ENCODE measurements at regions not wholly inside any gene's neighbourhood (a gene's known extent, or its start where the extent isn't known, plus 50 kb on each side); places are given as distances from the start of the nearest gene placed in this dataset.

DNA sequence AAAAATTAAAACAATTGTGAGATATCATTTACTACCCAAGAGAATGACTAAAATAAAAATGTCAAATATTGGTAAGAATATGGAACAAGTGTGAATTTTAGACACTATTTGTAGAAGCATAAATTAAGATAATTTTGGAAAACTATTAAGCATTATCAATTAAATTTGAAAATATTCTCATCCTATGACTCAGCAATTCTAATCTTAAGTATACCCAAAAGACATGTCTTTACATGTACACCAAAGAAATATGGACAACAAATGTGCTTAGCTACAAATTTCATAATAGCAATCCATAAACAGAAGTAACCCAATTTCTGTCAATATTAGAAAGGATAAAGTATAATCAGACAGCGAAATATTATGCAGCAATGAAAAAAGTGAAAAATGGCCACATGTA, 1032.2 kb upstream of the SEMA6D start:
- no peak for DNase-seq (ENCODE audit: low read depth in 4 of 4, low spot score in 1 of 4)

DNA sequence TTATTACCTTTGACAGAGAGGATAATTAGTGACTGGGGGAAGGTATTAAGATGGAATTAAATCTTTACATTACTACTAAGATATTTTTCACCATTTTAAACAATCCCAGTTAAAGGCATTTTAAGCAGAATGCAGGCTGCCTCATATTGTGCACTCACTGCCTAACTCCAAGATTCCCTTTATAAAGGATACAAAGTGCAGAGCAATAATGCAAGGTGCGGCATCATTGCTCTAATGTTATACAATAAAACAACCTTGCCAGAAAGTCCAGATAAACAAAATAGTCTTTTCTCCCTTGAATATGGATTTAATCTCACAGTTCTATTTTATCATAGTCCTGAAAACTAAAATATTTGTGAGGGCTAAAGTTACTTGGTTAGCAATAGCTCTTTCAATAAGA, 1031.6 kb upstream of the SEMA6D start:
- no peak for DNase-seq (ENCODE audit: low read depth in 4 of 4, low spot score in 1 of 4)

DNA sequence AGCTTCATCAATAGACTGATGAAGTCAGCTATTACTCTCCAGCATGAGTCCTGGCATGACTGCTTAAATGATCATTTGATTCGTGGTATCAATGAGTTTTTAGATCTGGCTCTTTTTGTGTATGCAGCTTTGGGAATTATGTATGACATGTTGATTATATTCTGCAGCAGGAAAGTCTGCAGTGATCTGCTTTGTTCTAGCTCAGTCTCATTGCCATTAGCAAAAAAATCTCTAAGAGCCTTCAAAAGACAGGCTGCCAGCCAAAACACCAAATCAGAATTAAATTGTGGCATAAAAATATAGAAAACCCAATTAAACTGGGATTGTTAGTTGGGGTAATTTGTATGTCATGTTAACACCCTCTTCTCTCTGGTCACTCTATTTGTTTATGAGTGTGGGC, 1021.0 kb upstream of the SEMA6D start:
- no peak for DNase-seq (ENCODE audit: low read depth in 4 of 4, low spot score in 1 of 4)

DNA sequence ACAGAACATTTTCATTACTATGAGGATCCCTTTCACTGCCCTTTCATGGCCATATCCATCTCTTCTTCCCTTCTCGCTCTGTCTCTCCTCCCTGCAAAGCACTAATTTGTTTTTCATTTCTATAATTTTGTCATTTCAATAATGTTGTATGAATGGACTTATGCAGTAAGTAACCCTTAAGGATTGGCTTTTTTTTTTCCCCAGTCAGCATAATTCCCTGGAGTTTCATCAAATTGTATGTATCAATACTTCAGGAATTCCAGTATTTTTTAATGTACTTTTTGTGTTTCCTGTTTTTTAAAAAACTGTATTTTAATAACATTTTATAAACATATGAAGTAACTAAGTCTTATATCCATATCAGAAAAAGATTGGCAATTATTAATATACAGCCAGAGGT, 1016.0 kb upstream of the SEMA6D start:
- no peak for DNase-seq (ENCODE audit: low read depth in 4 of 4, low spot score in 1 of 4)

DNA sequence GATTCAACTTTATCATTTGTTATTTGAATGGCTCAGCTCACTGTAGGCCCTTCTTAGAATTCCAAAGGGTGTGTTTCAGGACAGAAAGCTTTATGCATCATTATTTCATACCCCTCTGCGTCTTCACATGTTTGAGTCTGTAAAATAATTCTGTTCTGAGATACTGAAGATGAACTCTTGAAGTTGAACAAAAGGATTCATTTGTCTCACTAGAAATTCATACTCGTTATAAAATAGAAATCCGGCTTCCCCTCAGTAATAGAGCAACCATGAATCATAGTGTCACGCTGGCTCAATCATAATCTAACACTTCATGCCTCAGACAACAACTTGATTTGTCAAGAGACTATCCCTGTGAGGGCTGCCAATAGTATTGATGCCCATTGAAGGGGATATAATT, 1015.4 kb upstream of the SEMA6D start:
- DNase-seq (ENCODE audit: low read depth in 4 of 4, low spot score in 1 of 4): no peak

DNA sequence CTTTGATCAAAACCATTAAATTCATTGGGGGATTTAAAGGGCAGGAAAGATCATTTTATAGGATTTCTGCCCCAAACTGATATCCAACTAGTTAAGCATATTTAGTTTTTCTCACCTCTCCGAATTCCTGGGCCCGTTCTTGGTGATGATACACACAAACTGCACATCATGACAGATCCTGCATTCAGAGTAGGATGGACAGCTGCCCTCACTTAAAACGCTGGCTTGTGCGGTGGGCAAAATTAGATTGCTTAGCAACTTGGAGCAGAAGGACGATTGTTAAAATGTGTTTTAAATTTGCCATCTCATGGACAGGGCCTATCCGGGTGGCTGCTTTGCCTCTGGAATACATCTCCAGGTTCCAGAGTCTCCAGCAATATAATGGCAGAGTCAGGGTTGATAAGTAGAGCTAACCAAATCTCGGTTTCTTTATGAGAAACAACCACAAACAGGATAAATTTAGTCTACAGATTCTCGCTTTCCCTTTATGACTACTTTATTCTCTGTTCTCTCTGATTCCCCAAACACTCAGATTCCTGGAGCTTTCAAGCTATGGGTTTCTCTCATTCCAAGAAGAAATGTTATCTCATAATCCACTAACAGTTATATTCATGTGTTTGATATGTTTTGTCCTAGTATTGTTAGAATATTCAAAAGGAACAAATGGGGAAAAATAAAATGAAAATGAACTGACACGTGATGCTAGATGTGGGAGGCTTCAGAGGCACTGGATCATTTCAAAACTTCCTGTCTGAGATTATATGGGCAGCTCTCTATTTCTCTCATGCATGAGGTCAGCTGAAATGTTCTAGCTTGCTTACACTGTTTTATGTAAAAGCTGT, 1014.1 kb upstream of the SEMA6D start:
- no peak for DNase-seq (ENCODE audit: low read depth in 4 of 4, low spot score in 1 of 4)

DNA sequence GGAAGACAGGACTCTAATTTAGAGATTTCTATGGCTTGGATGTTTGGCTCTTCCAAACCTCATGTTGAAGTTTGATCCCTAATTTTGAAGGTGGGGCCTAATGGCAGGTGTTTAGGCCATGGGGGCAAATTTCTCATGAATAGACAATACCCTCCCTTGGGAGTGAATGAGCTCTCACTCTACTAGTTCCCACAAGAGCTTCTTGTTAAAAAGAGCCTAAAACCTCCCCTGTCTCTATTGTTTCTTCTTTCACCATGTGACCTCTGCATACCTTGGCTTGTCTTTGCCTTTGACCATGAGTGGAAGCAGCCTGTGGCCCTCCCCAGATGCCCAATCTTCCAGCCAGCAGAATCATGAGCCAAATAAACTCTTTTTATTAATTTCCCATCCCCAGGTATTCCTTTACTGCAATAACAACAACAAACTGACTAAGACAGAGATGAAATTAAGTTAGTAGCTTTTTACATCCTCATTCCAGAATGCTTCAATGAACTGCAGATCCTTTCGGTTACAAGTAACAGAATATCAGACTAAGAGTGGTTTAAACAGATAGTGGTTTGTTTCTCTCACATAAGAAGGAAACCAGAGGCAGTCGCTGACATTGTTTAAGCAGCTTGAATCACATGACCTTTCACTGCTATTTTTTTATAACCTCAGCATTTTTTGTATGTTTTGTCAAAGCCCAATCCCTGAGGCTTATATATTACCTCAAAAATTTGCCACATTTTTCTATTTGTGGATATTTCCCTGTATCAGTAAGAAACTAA, 1013.3 kb upstream of the SEMA6D start:
- DNase-seq (ENCODE audit: low read depth in 4 of 4, low spot score in 1 of 4): no peak

DNA sequence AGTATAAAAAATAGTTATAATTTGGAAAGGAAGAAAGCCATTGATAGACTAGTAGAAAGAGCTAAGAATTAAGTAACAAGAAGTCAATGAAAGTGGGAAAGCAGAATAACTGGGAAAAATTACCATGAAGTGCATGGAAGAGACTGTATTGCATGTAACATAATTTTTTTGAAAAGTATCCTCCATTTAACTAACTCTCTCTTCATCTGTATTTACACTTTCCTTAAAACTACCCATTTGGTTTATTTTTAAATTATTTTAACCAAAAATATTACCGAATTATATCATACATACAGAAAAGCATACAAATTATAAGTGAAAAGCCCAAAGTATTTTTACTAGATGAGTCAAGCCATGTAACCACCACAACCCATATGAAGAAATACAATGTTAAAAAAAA, 1009.9 kb upstream of the SEMA6D start:
- DNase-seq (ENCODE audit: low read depth in 4 of 4, low spot score in 1 of 4): no peak

DNA sequence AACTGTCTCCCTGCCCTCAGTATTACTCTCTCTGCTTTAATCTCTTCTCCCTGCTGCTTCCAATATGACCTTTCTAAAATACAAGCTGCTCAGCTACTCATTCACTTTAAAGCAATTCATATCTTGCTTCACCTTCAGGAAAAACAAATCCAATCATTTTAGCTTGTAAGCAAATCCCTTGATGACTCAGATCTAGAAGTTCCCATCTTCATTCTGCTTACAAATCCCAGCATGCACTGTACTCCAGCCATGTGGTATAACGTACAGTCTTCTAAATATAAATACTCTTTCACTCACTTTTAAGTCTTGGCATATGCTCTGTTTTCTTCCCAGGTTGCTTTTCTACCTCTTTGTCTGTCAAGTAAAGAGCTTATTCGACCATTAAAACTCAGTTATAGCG, 1009.1 kb upstream of the SEMA6D start:
- DNase-seq (ENCODE audit: low read depth in 4 of 4, low spot score in 1 of 4): no peak

DNA sequence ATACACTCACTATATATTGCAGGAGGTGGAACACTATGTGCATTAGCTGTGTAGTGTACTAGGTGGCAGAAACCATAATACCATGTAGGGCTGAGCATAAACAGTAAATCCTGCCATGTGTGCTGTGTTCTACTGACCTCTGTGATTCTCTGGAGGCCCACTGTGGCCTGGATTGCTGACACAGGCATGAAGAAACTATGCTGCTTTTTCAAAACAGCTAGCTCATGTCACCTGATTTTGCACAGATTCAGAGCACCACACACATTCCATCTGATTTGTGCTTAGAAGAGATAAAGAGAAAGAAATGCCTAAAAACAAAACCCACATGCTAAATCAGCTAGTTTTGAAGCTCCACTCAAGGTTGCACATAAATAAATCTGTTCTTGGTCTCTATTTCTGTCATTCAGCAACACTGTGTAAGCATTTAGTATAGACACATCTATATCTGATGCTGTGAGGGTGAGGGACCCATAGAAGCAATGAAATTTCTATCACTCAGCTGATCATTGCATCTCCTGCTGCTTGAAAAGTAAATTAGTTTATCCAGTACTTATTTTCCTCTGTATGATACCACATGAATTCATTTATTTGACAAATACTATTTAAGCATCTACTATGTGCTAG, 1007.7 kb upstream of the SEMA6D start:
- DNase-seq (ENCODE audit: low read depth in 4 of 4, low spot score in 1 of 4): no peak

DNA sequence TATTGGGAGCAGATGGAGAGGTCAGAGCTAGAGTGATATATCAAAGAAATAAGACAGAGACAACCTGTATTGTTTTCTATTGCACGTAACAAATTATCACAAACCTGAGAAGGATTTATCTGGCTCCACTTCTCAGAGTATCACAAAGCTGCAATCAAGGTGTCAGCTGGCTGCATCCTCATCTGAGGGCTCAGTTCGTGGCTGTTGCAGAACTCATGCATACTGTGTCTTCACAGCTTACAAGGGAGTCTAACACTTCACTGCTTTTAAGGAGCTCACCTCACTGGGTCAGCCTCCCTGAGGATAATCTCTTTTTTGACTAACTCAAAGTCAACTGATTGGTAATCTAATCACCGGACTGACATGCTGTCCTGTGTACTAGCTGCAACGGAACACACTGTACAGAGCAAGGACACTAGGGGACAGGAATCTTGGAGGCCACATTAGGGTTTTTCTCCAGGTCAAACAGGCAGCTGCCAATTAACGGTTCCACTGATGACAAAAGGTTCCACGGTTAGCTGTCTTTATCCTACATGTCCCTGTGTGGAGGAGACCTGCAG, 1006.8 kb upstream of the SEMA6D start:
- DNase-seq (ENCODE audit: low read depth in 4 of 4, low spot score in 1 of 4): no peak

DNA sequence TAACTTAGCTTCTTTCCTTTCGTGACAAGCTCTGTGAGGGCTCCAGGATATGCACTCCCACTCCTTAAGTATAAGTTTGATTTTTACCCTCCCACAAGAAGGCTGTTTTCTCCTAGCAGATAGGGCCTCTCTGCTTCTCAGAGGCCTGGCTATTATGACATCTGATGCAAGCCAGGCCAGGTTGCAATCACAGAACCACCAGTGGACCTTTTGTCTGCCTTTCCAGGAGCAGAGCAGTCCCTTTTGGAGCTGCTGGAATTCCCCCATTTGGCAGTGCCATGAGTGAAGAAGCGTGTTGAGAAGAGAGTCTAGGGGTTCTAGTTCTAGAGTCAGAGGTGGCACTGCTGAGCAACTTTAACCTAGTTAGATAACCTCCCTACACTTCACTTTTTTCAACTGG, 1004.3 kb upstream of the SEMA6D start:
- no peak for DNase-seq (ENCODE audit: low read depth in 4 of 4, low spot score in 1 of 4)

DNA sequence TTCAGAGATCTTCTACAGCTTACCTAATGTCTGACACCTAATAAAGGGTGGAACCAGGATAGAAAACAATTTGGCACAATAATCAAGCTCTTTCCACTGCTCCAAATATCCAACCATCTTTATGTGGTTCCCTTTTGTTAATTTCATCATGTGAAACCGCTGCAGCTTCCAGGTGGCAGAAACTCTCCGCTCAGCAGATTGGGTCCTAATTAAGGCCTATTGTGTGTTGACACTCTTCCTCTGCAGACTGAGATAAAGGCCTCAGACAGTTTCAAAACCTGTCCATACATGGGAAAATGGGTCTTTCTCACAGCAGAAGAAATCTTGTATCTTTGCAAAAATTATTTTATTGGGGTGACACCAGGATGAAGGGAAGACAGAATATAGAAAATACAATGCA, 1002.4 kb upstream of the SEMA6D start:
- no peak for DNase-seq (ENCODE audit: low read depth in 4 of 4, low spot score in 1 of 4)

DNA sequence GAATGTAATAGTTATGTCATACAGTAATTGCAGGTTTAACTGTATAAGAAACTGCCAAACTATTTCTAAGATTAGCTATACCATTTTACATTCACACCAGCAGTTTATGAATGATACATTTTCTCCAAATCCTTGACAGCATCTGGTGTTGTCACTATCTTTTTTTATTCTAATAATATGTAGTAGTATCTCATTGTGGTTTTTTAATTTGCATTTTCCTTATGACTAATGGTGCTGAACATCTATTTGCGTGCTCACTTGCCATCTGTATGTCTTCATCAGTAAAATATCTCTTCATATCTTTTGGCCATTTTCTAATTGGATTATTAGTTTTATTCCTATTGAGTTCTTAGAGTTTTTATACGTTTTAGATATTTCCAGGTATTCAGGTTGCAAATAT, 994.0 kb upstream of the SEMA6D start:
- no peak for DNase-seq (ENCODE audit: low read depth in 4 of 4, low spot score in 1 of 4)

DNA sequence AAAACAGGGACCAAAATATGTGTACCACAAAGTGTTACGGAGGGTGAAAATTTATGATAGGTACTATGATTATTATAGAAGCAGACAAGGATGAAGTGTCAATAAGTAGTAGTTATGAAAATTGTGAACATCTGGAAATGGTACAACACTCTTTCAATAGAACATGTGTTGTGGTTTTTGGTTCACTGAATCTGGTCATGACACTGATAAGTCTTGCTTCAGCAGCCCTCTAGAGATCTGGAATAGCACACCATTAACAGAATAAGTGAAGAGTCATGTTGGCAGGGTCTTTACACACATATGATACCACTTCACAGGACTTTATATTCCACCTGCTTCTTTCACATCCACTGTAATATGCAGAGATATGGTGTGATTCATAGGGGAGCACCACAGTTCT, 985.2 kb upstream of the SEMA6D start:
- no peak for DNase-seq (ENCODE audit: low read depth in 4 of 4, low spot score in 1 of 4)

DNA sequence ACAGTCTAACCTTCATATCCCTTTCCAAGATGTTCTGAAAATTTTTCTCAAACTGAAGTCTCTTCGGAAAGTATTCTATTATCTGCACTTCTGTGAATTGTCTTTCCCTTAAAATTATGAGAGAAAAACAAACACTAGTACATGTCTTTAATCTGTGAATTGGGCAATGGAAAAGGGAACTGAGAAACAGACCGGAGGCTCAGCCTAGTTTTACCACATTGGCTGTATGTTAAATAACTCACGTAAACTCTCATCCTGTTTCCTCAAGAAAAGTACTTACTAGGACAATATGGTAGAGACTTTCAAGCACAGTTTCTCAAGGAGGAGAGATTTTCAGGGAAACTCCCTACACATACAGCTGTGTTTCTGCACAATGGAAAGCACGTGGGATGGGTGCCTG, 982.2 kb upstream of the SEMA6D start:
- no peak for DNase-seq (ENCODE audit: low read depth in 4 of 4, low spot score in 1 of 4)

DNA sequence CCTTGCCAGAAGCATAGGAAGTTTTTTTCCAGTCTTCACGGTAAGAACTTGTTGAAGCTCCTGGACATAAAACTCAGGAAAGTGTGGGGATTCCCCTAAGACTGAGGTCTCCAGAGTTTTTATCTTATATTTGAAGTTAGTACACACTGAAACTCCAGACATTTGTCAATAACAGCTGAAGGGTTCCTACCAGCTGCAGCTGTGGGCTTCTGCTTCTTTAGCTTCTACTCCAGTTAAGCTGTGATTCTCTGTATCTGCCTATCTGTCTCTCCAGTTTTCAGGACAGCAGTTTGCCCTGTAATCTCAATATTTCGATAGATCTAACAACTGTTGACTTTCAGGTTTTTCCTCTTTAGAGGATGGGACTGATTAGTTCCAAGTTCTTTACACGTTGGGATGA, 966.0 kb upstream of the SEMA6D start:
- DNase-seq (ENCODE audit: low read depth in 4 of 4, low spot score in 1 of 4): no peak

DNA sequence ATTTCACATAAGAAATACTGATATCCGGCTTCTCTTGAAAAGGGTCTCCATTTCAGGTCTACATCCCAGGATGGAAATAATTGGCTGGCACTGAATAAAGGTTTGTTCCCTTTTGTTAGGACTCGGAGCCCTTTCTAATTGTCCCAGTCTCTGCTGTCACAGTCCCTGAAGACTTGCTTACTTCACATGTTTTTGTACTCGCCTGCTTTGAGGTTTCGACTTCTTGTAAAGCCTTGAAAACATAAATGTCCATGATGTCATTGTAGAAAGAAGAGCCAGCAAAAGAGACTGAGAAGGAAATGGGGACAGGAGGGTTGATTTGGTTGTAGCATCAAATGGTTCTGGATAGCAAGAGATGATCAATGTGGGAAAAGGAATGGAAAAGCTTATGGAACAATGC, 963.4 kb upstream of the SEMA6D start:
- DNase-seq (ENCODE audit: low read depth in 4 of 4, low spot score in 1 of 4): no peak

DNA sequence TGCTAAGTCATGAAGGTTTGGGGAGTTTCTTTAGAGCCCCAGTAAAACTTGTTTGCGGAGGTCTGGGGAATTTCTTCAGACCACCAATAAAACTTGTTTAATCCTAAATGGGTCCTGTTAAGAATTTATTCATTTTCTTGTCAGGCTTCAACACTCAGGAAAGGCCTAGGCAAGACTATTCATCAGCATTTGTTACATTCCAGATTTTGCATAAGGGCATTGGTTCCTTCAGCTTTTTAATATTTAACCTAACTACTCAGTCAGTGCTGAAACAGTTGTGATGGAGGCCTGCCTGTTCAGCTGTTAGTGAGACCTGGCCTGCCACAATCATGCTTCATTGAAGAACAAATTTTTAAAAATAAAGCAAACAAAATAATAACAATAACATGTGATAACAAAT, 954.2 kb upstream of the SEMA6D start:
- DNase-seq (ENCODE audit: low read depth in 4 of 4, low spot score in 1 of 4): no peak

DNA sequence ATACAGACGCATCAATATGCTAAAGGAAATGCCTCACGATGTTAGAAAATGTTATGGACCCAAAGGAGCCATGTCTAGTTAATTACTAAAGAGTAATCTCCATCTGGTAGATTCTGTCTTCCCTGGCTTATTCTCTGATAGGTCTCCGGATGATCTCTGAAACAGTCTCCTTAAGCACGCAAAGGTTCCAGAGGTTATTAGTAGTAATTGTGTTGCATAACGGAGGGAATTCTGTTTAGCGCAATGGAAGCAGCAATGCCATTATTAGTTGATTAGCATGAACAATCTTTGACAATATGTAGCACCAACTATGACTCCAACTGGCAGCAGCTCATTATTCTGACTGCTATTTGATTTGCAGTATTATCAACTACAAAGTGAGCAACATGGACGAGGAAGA, 952.5 kb upstream of the SEMA6D start:
- DNase-seq (ENCODE audit: low read depth in 4 of 4, low spot score in 1 of 4): no peak

DNA sequence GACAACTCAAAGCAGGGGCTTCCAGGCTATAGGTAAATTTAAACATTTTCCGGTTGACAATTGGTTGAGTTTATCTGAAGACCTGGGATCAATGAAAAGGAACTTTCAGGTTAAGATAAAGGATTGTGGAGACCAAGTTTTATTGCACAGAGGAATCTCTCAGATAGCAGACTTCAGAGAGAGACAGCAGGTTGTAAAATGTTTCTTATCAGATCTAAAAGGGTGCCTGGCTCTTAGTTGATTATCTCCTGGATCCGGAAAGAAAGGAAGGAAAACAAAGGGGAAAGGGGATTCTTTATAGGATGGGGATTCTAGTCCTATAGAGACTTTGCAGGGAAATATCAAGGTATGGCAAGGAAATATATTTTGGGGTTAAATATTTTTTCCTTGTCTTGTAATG, 951.3 kb upstream of the SEMA6D start:
- DNase-seq (ENCODE audit: low read depth in 4 of 4, low spot score in 1 of 4): no peak

DNA sequence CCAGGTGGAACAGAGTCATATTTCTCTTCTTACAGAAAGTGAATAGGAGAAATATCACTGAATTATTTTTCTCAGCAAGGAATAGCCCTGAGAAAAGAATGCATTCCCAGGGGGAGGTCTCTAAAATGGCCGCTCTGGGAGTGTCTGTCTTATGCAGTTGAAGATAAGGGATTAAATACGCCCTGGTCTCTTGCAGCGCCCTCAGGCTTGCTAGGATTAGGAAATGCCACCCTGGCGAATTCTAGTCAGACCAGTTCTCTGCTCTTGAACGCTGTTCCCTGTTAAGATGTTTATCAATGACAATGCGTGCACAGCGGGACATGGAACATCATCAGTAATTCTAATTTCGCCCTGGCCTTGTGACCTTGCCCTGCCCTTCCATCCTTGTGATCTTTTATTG, 949.0 kb upstream of the SEMA6D start:
- no peak for DNase-seq (ENCODE audit: low read depth in 4 of 4, low spot score in 1 of 4)
